Upper lobe of left lung (tissue), 4 donors: ENCODE measurements at regions not wholly inside any gene's neighbourhood (a gene's known extent, or its start where the extent isn't known, plus 50 kb on each side); places are given as distances from the start of the nearest gene placed in this dataset.

Experiments
- CTCF ChIP-seq, 6 experiments: fragments of 450-650 bp in 4 of 6; fragments of 200-600 bp in 2 of 6; sonication (generic) in 2 of 6; IDR thresholded peaks; one replicate each; pipeline ENCODE4 v1.5.1; 2016 to 2019; ENCODE audit warnings: antibody characterized with exemption in 6 of 6
- POLR2A ChIP-seq, 4 donors: fragments of 450-650 bp; IDR thresholded peaks; one replicate each; pipeline ENCODE4 v1.5.1; 2016 to 2017; ENCODE audit warnings: antibody characterized with exemption in 4 of 4, mild to moderate bottlenecking in 2 of 4

- TF ChIP-seq CTCF (IDR thresholded peaks at IDR 0.05) (no peak), POLR2A (IDR thresholded peaks at IDR 0.05) (no peak)
Measured at GRCh38 chr19:34314437-34315313, 50.3 kb upstream of the GPI start.
